GM12873 (cell line): ENCODE measurements at regions not wholly inside any gene's neighbourhood (a gene's known extent, or its start where the extent isn't known, plus 50 kb on each side); places are given as distances from the start of the nearest gene placed in this dataset.

Experiments used
- CTCF ChIP-seq: IDR thresholded peaks from 2 replicates; pipeline ENCODE4 v1.5.1; 2012; ENCODE audit warnings: low read depth, mild to moderate bottlenecking, moderate library complexity, low read length, control low read depth; ENCODE audit not compliant: insufficient read depth; ENCODE audit errors: missing control alignments

GRCh38 chr18:39178166-39178565, 1612.6 kb upstream of the CELF4 start:
- no peak for TF ChIP-seq CTCF

- TF ChIP-seq CTCF = no peak
Observed at GRCh38 chr18:39172695-39173421, 1607.3 kb upstream of the CELF4 start.

- no peak for TF ChIP-seq CTCF
Observed at GRCh38 chr18:39168723-39169122, 1603.1 kb upstream of the CELF4 start.

GRCh38 chr18:39167990-39168389, 1602.4 kb upstream of the CELF4 start:
- no peak for TF ChIP-seq CTCF

- TF ChIP-seq CTCF = no peak
Observed at GRCh38 chr18:39166776-39167175, 1601.2 kb upstream of the CELF4 start.

GRCh38 chr18:39162013-39162827, 1596.6 kb upstream of the CELF4 start:
- no peak for TF ChIP-seq CTCF

GRCh38 chr18:39149211-39149806, 1583.7 kb upstream of the CELF4 start:
- TF ChIP-seq CTCF = no peak
